ENCODE measurements at regions not wholly inside any gene's neighbourhood (a gene's known extent, or its start where the extent isn't known, plus 50 kb on each side); places are given as distances from the start of the nearest gene placed in this dataset.

- TF ChIP-seq POLR2AphosphoS5 (IDR thresholded peaks at IDR 0.05; ENCODE audit: low read depth, low read length) (no peak), CTCF (IDR thresholded peaks at IDR 0.05) (no peak), TCF7L2 (IDR thresholded peaks at IDR 0.05; ENCODE audit: low read depth, low read length) (no peak)
These were observed 244.1 kb upstream of the DPP6 start for GRCh38 chr7:153808117-153808516.
